ENCODE measurements at regions not wholly inside any gene's neighbourhood (a gene's known extent, or its start where the extent isn't known, plus 50 kb on each side); places are given as distances from the start of the nearest gene placed in this dataset.

DNA sequence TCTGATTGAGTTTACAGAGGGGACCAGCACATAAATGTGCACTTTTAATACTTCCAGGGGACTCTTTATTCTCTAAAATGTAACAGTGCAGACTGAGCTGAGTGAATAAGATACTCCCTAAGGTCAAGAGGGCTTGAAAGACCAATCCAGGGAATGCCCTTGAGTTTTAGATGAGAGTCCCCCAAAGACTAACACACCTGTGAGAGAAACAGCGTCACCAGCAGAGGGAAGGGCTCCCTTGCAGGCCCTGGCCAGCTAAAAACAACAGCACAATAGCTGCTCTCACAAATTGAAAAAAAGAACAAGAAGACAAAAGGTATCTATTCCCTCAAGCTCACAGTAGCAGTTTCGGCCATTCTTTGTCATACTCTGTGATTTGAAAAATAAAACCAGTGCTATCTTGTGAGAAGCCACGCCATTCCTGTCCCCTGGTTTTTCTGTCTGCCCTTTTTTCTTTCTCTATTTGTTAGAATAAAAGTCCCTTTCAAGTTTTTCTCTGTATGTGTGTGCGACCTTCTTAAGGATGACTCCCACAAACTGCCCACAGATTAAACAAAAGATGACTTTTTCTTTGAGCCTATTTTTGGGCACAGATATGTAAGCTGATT is 230.4 kb upstream of the BMPER start:
- no peak overlapping the region for H3K4me3 ChIP-seq (ENCODE audit: low read depth, low read length)
- no peak for DNase-seq (ENCODE audit: low read depth)
- in situ Hi-C loops (cut with HindIII; ENCODE audit: low sequenced_read_pairs): no loop called here
- TF ChIP-seq, protein P1, sequence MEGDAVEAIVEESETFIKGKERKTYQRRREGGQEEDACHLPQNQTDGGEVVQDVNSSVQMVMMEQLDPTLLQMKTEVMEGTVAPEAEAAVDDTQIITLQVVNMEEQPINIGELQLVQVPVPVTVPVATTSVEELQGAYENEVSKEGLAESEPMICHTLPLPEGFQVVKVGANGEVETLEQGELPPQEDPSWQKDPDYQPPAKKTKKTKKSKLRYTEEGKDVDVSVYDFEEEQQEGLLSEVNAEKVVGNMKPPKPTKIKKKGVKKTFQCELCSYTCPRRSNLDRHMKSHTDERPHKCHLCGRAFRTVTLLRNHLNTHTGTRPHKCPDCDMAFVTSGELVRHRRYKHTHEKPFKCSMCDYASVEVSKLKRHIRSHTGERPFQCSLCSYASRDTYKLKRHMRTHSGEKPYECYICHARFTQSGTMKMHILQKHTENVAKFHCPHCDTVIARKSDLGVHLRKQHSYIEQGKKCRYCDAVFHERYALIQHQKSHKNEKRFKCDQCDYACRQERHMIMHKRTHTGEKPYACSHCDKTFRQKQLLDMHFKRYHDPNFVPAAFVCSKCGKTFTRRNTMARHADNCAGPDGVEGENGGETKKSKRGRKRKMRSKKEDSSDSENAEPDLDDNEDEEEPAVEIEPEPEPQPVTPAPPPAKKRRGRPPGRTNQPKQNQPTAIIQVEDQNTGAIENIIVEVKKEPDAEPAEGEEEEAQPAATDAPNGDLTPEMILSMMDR (IDR thresholded peaks at IDR 0.05; ENCODE audit: low read depth, low read length, missing control alignments): no peak

DNA sequence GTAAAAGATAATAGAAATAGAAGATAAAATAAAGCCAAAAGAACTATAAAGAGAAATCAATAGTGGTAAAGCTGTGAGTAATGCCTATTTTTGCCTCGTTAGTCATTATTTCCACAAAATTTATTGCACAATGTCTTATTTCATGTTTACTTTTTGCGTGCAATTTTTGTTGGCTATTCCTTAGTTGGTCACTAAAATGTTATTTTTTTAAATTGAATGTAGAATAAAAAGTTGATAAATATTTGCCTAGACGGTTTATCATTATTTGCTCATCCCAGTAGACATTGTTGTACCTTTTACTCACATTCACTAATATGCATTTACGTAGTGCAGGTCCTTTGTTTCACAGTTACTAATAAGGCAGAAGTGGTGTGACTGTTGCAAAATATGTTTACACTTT is 227.8 kb upstream of the BMPER start:
- TF ChIP-seq, protein P1 (IDR thresholded peaks at IDR 0.05; ENCODE audit: low read depth, low read length, missing control alignments): no peak
- H3K4me3 ChIP-seq (ENCODE audit: low read depth, low read length): no peak overlapping the region
- DNase-seq (ENCODE audit: low read depth): no peak
- in situ Hi-C loops (cut with HindIII; ENCODE audit: low sequenced_read_pairs): no loop called here

DNA sequence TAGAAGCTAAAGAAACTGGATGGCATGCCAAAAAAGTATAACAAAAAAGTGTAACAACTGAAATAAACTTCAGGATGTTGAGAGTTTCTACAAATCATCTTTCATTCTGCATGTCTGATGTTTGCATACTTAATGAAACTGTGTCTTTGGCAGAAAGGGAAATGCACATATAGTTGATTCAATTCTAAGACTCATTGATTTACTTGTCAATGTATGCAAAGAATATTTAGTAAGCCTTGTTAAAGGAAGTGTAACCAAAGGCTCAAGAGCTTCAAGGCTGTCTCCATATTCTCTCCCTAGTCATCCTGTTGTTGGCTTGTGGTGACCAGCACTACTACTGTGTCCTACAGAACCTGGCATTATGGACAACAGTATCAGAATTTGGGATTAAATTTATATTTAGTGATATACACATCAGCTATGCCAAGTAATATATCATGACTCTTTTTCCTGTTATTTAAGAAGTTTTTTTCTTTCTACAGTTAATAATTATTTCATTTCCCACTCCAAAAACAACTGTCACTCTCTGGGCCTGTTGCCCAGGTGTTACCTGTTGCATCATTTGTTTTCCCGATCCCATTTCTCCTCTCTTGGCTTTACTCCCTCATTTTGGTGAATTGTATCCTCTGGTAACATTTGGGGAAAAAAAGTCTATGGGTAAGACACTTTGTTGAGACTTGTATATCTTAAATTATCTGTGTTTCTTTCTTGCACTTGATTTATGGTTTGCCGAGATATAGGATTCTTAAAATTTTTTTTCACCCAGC is 226.6 kb upstream of the BMPER start:
- DNase-seq (ENCODE audit: low read depth): no peak
- TF ChIP-seq, protein P1 (IDR thresholded peaks at IDR 0.05; ENCODE audit: low read depth, low read length, missing control alignments): no peak
- H3K4me3 ChIP-seq (ENCODE audit: low read depth, low read length): no peak overlapping the region
- in situ Hi-C loops (cut with HindIII; ENCODE audit: low sequenced_read_pairs): no loop called here

DNA sequence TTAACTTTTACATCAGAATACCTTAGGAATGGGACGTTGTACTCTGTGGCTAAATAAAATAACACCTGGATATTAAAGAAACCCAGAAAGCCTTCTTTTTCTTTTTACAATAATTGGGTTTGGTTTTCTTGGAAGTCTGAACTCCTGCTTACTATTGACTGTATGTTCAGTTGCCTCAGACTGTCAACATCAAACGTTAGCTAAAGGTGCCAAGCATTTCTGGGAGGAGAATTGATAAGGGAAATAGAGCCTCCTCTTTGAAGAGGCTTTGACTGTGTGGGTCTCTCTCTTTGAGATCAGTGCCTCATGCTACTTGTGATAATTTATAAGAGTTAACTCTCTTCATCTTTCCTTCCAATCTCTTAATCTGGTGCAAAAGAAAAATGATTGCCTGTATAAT is 224.7 kb upstream of the BMPER start:
- in situ Hi-C loops (cut with HindIII; ENCODE audit: low sequenced_read_pairs): no loop called here
- no peak for DNase-seq (ENCODE audit: low read depth)
- no peak overlapping the region for H3K4me3 ChIP-seq (ENCODE audit: low read depth, low read length)
- TF ChIP-seq, protein P1 (IDR thresholded peaks at IDR 0.05; ENCODE audit: low read depth, low read length, missing control alignments): no peak

DNA sequence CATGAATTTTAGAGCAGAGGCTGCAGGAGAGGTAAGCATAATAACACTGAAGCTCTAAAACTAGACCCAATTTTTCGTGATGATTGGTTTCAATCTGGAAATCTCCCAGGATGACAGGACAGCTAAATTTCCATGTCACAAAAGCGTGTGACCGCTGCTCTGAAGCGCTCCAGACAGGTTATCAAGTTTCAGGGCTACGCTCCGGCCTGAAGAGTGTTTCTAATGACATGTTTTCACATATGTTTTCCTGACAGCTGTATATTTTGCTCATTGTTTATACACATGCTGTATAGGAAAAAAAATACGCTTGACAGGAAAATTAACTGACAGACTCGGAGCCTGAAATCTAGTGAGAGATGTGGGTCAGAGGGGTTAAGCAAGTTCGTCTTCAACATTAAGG is 219.8 kb upstream of the BMPER start:
- in situ Hi-C loops (cut with HindIII; ENCODE audit: low sequenced_read_pairs): no loop called here
- H3K4me3 ChIP-seq (ENCODE audit: low read depth, low read length): no peak overlapping the region
- no peak for DNase-seq (ENCODE audit: low read depth)
- TF ChIP-seq, protein P1 (IDR thresholded peaks at IDR 0.05; ENCODE audit: low read depth, low read length, missing control alignments): no peak

DNA sequence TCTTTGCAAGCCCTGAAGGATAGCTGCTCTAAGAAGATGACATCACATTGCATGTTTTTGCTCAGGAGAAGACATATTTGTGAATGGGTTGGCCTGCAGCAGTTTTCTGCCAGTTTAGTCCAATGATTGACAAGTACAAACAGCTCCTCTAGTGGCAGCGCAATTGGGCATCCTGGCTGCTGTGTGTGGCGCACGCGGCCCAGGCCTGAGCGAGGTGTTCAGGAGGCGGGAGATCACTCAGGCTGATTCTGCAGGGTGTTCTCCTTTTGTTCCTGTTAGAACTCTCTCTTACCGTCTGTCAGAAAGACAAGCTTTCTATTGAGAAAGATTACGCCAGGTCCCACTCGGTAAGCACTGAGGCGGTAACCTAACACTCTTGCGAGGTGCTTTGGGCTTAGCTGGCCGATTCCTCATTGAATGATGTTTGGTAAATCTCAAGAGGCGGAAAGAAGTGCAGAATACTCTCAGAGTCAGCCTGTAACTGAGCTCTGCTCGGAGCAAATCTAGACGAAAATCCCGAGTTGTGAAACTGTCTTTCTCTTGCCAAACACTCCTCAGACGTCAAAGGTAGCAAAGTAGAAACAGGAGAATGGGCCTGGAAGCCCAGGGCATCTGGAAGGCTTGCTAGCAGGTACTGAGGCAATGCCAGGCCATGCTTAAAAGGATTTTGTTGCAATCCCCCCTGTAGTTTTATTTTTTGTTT is 219.2 kb upstream of the BMPER start:
- H3K4me3 ChIP-seq (ENCODE audit: low read depth, low read length): no peak overlapping the region
- in situ Hi-C loops (cut with HindIII; ENCODE audit: low sequenced_read_pairs): no loop called here
- no peak for DNase-seq (ENCODE audit: low read depth)
- TF ChIP-seq, protein P1 (IDR thresholded peaks at IDR 0.05; ENCODE audit: low read depth, low read length, missing control alignments): no peak
